ENCODE measurements at regions not wholly inside any gene's neighbourhood (a gene's known extent, or its start where the extent isn't known, plus 50 kb on each side); places are given as distances from the start of the nearest gene placed in this dataset.
"Not testable (repeated sequence)": the region's sequence is repeated elsewhere in the genome, so short reads cannot be mapped to it uniquely, and the experiment has no call there.

DNA sequence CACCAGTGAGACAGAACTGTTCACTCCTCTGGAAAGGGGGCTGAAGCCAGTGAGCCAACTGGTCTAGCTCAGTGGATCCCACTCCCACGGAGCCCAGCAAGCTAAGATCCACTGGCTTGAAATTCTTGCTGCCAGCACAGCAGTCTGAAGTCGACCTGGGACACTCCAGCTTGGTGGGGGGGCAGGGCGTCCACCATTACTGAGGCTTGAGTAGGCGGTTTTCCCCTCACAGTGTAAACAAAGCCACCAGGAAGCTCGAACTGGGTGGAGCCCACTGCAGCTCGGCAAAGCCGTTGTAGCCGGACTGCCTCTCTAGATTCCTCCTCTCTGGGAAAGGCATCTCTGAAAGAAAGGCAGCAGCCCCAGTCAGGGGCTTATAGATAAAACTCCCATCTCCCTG, 52.3 kb upstream of the BBX start:
- DNase-seq: not testable (repeated sequence)

All from inflammatory macrophage (primary cell).